Erythroblast (primary cell): ENCODE measurements at regions not wholly inside any gene's neighbourhood (a gene's known extent, or its start where the extent isn't known, plus 50 kb on each side); places are given as distances from the start of the nearest gene placed in this dataset.

Experiments used
- GATA1 ChIP-seq: IDR thresholded peaks from 2 replicates; pipeline ENCODE4 v1.6.1; 2011; ENCODE audit warnings: low read depth, mild to moderate bottlenecking, control low read depth, low read length, moderate library complexity
- POLR2A ChIP-seq: IDR thresholded peaks from 2 replicates; pipeline ENCODE4 v1.6.1; 2011; ENCODE audit warnings: mild to moderate bottlenecking, low read length

- no peak for TF ChIP-seq POLR2A
- TF ChIP-seq GATA1, result no peak
These were observed 205.6 kb upstream of the DMRTA1 start for GRCh38 chr9:22241024-22241423.
